ENCODE measurements at regions not wholly inside any gene's neighbourhood (a gene's known extent, or its start where the extent isn't known, plus 50 kb on each side); places are given as distances from the start of the nearest gene placed in this dataset.

DNA sequence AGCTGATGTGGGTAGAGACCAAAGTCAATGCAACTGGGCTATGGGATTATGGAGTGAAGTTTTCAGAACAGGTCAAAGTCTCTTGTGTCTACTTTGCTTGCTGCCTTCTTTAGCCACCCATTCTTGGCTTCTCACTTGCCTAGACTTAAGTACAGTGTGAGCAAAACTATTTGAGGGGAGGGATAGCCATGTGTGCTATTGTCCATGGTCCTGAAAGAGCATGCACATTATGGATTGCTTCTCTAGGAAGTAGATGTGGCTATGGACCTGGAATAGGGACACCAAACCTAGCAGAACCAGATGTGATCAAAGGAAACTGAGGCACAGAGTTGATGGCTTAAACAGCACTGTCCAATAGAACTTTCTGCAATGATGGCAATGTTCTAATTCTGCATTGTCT lies 81.9 kb upstream of the ZNF800 start:
- TF ChIP-seq, protein P1, sequence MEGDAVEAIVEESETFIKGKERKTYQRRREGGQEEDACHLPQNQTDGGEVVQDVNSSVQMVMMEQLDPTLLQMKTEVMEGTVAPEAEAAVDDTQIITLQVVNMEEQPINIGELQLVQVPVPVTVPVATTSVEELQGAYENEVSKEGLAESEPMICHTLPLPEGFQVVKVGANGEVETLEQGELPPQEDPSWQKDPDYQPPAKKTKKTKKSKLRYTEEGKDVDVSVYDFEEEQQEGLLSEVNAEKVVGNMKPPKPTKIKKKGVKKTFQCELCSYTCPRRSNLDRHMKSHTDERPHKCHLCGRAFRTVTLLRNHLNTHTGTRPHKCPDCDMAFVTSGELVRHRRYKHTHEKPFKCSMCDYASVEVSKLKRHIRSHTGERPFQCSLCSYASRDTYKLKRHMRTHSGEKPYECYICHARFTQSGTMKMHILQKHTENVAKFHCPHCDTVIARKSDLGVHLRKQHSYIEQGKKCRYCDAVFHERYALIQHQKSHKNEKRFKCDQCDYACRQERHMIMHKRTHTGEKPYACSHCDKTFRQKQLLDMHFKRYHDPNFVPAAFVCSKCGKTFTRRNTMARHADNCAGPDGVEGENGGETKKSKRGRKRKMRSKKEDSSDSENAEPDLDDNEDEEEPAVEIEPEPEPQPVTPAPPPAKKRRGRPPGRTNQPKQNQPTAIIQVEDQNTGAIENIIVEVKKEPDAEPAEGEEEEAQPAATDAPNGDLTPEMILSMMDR (IDR thresholded peaks at IDR 0.05), result no peak
- TF ChIP-seq POLR2A (IDR thresholded peaks at IDR 0.05), result no peak
